Neural cell (in vitro differentiated cells): ENCODE measurements at regions not wholly inside any gene's neighbourhood (a gene's known extent, or its start where the extent isn't known, plus 50 kb on each side); places are given as distances from the start of the nearest gene placed in this dataset.

Source experiments
- EP300 ChIP-seq: fragments of 450-650 bp; conservative IDR thresholded peaks from 2 replicates; pipeline ENCODE4 v1.6.1; 2014; ENCODE audit warnings: antibody characterized with exemption, mild to moderate bottlenecking, moderate library complexity; ENCODE audit not compliant: poor library complexity, severe bottlenecking
- EZH2 ChIP-seq: fragments of 200-600, 300-800 bp; shearing (Covaris generic), sonication (generic); IDR thresholded peaks from 2 replicates; pipeline ENCODE4 v1.6.1; 2014; ENCODE audit warnings: antibody characterized with exemption, low read length, borderline replicate concordance, mild to moderate bottlenecking; ENCODE audit not compliant: insufficient read depth, poor library complexity, severe bottlenecking
- TF ChIP-seq, protein P1 (sequence below): fragments of 450-650 bp; IDR thresholded peaks from 2 replicates; pipeline ENCODE4 v1.5.1; 2014; ENCODE audit warnings: antibody characterized with exemption, mild to moderate bottlenecking, moderate library complexity; ENCODE audit not compliant: poor library complexity, severe bottlenecking

DNA sequence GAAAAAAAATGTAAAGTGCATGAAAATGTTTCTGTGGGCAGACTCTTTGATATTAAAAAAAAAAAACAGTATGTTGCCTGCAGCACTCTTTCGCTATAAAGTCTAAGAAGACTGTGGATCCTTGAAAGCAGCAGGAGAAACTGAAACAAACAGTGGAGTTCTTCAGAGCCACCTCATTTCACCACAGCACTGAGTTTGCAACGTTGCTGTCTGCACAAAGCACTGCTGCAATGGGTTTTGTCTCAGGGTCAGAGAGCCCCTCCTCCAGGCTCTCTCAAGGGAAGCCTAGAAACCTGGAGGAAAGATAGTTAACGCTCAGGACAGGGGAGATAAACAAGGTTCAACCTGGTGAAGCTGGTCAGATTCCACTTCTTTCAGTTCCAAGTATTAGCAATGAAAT is 248.7 kb downstream of the EFNB2 start:
- TF ChIP-seq EP300 = no peak
- TF ChIP-seq, protein P1, sequence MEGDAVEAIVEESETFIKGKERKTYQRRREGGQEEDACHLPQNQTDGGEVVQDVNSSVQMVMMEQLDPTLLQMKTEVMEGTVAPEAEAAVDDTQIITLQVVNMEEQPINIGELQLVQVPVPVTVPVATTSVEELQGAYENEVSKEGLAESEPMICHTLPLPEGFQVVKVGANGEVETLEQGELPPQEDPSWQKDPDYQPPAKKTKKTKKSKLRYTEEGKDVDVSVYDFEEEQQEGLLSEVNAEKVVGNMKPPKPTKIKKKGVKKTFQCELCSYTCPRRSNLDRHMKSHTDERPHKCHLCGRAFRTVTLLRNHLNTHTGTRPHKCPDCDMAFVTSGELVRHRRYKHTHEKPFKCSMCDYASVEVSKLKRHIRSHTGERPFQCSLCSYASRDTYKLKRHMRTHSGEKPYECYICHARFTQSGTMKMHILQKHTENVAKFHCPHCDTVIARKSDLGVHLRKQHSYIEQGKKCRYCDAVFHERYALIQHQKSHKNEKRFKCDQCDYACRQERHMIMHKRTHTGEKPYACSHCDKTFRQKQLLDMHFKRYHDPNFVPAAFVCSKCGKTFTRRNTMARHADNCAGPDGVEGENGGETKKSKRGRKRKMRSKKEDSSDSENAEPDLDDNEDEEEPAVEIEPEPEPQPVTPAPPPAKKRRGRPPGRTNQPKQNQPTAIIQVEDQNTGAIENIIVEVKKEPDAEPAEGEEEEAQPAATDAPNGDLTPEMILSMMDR = no peak
- no peak for TF ChIP-seq EZH2
